Erythroblast (primary cell): ENCODE measurements at regions not wholly inside any gene's neighbourhood (a gene's known extent, or its start where the extent isn't known, plus 50 kb on each side); places are given as distances from the start of the nearest gene placed in this dataset.
A peak's percentile ranks its signal among the peaks of the same experiment; 100 is the strongest.
"Not testable (repeated sequence)": the region's sequence is repeated elsewhere in the genome, so short reads cannot be mapped to it uniquely, and the experiment has no call there.

Experiments
- DNase-seq, 2 experiments: peaks; one replicate each; lab custom pipeline; 2025; lab: John Stamatoyannopoulos, UW
- GATA1 ChIP-seq: IDR thresholded peaks from 2 replicates; pipeline ENCODE4 v1.6.1; 2011; ENCODE audit warnings: low read depth, mild to moderate bottlenecking, control low read depth, low read length, moderate library complexity
- POLR2A ChIP-seq: IDR thresholded peaks from 2 replicates; pipeline ENCODE4 v1.6.1; 2011; ENCODE audit warnings: mild to moderate bottlenecking, low read length

DNA sequence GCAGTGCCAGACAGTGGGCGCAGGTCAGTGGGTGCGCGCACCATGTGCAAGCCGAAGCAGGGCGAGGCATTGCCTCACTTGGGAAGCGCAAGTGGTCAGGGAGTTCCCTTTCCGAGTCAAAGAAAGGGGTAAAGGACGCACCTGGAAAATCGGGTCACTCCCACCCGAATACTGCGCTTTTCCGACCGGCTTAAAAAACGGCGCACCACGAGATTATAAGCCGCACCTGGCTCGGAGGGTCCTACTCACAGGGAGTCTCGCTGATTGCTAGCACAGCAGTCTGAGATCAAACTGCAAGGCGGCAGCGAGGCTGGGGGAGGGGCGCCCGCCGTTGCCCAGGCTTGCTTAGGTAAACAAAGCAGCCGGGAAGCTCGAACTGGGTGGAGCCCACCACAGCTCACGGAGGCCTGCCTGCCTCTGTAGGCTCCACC lies 77.9 kb downstream of the NR4A2 start:
- not testable (repeated sequence) for DNase-seq

DNA sequence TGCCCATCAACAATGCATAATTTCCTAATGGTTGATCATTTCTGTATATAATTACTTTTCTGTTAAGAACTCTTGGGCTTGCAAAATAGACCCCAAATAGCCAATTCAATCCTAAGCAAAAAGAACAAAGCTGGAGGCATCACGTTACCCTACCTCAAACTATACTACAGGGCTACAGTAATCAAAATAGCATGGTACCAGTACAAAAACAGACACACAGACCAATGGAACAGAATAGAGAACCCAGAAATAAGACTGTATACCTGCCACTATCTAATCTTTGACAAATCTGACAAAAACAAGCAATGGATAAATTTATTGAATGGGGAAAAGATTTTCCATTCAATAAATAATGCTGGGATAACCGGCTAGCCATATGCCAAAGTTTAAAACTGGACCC lies 78.8 kb downstream of the NR4A2 start:
- DNase-seq, result no peak

DNA sequence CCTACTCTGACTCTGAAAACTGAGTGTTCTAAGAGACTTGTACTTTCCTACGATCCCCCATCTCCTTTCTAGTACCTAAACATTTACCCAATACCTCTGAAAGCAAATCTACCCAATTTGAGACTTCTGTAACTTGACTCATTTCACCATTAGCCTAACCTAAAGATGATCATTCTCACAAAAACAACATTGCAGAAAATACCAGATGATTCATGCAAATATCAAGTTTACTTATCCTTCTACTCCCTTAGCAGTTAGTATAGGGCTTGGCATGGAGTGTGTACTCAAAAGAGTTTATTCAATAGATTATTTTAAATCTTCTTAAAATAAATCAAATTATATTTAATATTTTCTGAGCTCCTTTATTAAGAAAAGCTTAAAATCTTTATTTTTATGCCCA lies 89.6 kb downstream of the NR4A2 start:
- no peak for DNase-seq
- TF ChIP-seq GATA1, result no peak
- no peak for TF ChIP-seq POLR2A

More for the DNA sequence above, 78.8 kb downstream of the NR4A2 start:
- TF ChIP-seq GATA1 (no peak), POLR2A (no peak)

DNA sequence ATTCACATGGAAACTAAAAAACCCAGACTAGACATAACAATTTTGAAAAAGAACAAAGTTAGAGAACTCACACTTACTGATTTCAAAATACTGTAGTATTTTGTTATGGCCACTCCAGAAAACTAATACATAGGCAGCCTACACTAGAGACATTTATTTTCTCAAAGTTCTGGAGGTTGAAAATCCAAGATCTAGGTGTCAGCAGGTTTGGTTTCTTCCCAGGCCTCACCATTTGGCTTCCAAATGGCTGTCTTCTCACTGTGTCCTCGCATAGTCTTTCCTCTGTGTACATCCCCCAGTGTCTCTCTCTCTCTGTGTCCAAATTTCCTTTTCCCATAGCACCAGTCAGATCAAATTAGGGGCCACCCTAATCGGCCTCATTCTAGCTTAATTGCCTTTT lies 95.0 kb downstream of the NR4A2 start:
- DNase-seq, result no peak
- no peak for TF ChIP-seq GATA1
- no peak for TF ChIP-seq POLR2A

DNA sequence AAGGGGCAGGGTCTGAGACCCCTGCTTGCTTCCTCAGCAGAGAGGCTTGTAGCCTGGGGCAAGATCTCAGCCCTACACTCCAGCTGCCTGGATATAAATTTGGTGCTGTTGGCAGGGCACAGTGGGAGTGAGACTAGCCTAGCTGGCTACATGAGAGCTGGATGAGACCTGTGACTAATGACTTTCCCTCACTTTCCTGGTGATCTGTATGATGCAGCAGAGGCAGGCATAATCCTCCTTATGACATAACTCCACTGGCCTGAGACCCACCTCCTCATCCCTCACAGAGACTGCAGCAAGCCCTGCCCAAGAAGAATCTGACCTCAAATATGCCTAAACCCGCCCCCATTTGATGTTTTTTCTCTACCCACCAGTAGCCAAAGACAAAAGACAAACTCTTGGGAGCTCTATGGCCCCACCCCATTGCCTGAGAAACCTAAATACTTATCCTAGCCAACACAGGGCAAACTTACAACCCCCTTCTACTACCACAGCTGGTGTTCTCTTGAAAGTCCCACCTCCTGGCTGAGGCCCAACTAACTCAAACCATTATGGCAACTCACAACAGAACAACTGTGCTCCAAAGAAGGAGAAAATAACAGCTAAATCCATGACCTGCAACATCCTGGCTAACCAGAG lies 102.7 kb downstream of the NR4A2 start:
- TF ChIP-seq GATA1 (no peak), POLR2A (no peak)
- DNase-seq, result no peak

DNA sequence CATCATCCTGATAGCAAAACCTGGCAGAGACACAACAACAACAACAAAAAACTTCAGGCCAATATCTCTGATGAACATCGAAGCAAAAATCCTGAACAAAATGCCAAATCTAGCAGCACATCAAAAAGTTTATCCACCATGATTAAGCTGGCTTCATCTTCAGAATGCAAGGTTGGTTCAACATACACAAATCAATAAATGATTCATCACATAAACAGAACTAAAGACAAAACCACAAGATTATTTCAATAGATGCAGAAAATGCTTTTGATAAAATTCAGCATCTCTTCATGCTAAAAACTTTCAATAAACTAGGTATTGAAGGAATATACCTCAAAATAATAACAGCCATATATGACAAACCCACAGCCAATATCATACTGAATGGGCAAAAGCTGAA lies 109.2 kb downstream of the NR4A2 start:
- not testable (repeated sequence) for DNase-seq

DNA sequence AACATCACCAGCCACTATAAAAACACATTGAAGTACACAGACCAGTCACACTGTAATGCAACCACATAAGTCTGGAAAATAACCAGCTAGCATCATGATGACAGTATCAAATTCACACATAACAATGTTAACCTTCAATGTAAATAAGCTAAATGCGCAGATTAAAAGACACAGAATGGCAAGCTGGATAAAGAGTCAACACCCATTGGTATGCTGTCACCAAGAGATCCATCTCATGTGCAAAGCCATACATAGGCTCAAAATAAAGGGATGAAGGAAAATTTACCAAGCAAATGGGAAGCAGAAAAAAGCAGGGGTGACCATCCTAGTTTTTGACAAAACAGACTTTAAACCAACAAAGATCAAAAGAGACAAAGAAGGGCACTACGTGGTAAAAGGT lies 110.8 kb downstream of the NR4A2 start:
- TF ChIP-seq POLR2A, result no peak
- no peak for TF ChIP-seq GATA1
- no peak for DNase-seq

DNA sequence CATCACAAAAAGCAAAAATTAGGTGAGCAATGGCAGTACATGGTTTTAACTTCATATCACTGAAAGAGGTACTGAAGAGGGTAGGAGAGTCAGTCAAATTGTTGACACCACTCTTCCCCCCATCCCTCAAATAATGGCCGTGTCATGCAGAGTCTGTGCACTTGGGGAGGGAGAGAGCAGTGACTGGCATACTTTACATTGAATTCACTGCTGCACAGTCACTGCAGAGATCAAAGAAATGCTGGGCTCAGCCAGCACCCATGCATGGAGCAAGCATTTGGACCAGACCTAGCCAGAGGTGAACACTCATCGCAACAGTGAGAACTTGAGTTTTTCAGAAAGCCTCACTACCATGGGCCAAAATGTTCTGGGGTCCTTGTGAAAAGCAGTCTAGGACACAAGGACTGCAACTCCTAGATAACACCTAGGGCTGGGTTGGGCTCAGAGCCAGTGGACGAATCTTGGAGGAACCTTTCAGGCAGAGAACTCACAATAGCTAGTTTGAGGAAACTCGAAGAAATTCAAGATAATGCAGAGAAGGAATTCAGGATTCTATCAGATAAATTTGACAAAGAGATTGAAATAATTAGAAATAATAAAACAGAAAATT lies 112.9 kb downstream of the NR4A2 start:
- DNase-seq, result no peak
- TF ChIP-seq GATA1 (no peak), POLR2A (no peak)

DNA sequence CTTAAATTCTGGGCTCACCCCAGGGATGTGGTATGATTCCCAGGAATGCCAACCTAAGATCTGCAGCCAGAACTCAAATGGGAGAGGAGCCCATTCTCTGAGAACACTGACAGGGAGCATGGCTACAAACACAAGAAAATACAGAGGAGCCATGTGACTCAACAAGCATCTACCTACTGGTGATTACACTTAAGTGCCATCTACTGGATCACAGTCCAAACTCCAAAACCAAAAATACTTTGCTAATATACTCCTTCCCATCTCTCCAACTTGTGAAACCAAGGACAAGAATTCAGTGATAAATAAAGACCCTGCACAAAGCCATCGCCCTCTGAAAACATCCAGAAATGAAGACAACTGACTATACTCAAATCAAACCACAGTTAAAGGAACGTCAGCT lies 116.9 kb downstream of the NR4A2 start:
- TF ChIP-seq POLR2A (no peak), GATA1 (no peak)
- no peak for DNase-seq

DNA sequence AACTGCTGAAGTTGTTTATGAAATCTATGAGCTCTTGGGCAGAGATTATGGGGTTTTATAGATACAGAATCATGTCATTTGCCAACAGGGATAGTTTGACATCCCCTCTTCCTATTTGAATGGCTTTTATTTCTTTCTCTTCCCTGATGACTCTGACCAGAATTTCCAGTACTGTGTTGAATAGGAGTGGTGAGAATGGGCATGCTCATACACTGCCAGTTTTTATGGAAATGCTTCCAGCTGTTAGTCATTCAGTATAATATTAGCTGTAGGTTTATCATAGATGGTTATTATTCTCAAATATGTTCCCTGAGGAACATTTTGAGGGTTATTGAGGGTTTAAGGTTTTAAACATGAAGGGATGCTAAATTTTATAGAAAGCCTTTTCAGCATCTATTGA lies 121.2 kb downstream of the NR4A2 start:
- no peak for DNase-seq
- TF ChIP-seq POLR2A (no peak), GATA1 (no peak)

DNA sequence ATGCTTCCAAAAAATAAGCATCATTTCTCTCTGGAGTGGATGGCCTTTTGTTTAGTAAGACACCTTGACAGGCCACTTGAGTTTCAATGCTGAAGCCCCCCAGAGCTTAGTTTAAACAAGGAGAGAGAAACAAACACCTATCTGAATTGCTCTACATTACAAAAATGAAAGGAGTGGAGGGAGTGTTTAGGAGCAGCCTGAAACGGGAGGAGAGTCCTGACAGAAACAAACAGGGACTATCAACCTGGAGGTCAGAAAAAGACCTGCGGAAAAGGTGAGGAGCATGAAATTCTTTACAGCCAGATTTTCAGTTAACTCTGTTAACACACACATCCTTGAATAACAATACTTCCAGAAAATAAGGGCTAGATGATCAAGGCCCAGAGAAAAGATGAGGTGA lies 126.2 kb downstream of the NR4A2 start:
- TF ChIP-seq GATA1, result no peak
- TF ChIP-seq POLR2A, result no peak
- DNase-seq, result no peak

DNA sequence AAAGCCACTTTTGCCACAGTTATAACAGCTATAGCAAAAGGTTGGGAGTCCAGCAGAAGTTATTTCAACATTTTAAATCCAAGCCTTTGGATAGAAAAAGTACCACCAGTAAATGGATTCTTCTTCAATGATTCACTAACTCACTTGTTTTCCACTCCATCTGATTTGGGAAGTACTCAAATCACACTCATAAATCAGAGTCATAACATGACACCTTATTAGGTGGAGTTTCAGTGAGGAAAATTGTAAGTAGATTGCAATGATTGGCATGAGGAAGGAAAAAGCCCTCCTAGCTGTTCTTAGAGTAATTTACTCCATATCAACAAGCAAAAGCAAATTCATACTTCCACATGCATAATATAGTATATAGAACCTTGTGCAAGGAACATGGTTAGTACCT lies 132.9 kb downstream of the NR4A2 start:
- DNase-seq, result no peak

DNA sequence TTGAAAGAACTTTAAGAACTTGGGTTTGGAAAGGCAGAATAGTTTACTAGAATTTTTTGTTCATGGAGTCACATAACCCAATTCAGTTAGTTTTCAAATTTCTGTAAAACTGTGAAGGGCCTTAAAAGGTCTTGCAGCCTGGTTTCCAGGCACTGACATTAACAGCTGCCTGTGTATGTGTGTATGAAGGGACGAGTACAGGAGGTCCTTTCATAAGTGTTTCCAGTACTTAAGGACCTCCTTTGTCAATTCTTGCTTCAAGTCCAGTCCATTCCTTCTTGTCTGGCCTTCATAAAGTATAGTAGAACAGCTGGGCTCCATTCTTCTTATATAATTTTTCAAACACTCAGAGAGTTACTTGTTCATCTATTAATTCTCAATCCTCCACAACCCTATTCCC lies 136.5 kb downstream of the NR4A2 start:
- DNase-seq, result no peak
- no peak for TF ChIP-seq GATA1
- no peak for TF ChIP-seq POLR2A

More for the DNA sequence above, 132.9 kb downstream of the NR4A2 start:
- TF ChIP-seq POLR2A, result no peak
- TF ChIP-seq GATA1, result no peak

DNA sequence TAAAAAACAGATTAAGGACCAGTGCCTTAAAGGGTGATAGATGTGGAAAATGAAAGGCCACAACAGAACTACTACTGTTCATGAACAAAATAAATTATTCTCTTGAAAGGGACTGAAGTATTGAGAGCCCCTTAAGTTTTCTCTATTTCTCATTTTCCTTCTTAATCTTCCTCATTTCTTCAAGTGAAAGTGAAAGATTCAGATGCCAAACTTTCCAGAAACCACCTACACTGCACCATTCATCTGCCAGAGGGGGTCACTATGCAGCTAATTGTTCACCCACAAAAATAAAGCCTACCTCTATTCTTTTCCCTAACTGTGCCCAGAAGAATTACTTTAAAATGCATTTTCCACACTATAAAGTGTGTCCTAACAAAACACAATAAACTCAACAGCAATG lies 140.1 kb downstream of the NR4A2 start:
- peak in 1 of 2 experiments; percentile 2 for DNase-seq
- TF ChIP-seq POLR2A (no peak), GATA1 (no peak)

DNA sequence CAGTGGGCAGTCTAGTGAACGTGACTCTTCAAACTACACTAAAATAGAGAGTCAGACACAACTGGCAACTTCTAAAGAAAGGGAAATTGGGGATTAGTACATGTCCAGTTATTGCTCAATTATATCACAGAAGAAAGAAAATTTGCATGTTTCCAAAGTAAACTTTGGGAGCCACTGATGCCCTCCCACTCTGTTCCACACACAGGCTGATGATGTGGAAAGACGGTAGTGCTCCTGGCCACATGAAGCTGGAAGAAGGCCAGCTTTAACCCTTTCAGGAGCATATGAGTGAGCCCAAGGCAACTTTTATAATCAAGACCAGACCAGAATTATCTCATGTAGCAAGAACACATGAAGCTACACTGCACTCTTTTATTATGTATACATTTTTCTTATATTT lies 141.0 kb downstream of the NR4A2 start:
- TF ChIP-seq GATA1 (no peak), POLR2A (no peak)
- DNase-seq, result no peak

DNA sequence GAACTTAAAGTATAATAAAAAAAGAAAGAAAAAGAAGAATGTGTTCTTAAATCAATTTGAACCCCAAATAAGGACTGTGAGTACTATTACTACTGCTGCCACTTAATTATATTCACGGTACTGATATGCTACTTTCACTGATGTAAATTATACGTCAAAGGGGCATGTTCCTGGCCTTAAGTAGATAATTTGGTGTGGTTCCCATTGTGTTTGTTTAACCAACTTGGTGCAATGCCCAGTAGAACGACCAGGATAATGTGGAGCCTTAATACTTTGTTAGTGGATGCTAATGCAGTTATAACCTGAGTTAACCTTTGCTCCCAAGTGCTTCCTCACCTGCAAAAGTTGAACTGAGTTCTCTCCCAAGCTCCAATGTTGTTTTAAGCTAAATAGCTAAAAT lies 142.0 kb downstream of the NR4A2 start:
- TF ChIP-seq GATA1 (no peak), POLR2A (no peak)
- no peak for DNase-seq

DNA sequence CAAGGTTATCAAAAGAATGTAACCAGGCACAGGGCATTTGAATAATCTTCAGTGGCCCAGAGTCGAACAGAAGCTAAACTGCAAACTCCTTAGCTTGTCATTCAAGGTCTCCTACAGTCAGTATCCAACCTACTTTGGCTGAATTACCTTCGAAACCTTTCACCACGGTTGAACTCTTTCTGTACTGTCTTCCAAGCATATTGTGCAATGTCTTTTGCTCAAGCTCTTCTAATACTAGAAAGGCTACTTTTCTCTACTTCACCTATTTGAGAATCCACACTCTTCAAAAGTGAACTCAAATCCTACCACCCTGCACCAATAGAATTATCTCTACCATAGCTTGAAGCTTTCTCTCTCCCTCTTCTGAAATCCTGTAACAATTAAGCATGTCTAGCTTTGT lies 142.9 kb downstream of the NR4A2 start:
- TF ChIP-seq POLR2A (no peak), GATA1 (no peak)
- no peak for DNase-seq
